A549 (cell line): ENCODE measurements at regions not wholly inside any gene's neighbourhood (a gene's known extent, or its start where the extent isn't known, plus 50 kb on each side); places are given as distances from the start of the nearest gene placed in this dataset.

Experiments used
- ATAC-seq, 2 experiments: fragments of 200-7000 bp in 1 of 2; fragments of >200 bp in 1 of 2; cut with Nextera tagmentation in 1 of 2; cut with Tn5 transposase in 1 of 2; 3 replicates each; pipeline versions ENCODE4 v1.8.0 to v1.9.1; 2018 to 2020; ENCODE audit warnings: mild to moderate bottlenecking in 1 of 2, moderate library complexity in 1 of 2
- CTCF ChIA-PET: fragments of 300-600 bp; sonication (Branson Sonifier 250); formaldehyde crosslinking; extraction: SDS; loops from one replicate; lab custom pipeline; 2021; ENCODE audit warnings: antibody characterized with exemption, inconsistent platforms; lab: Yijun Ruan, JAX
- POLR2A ChIA-PET: fragments of 350-600 bp; formaldehyde crosslinking; extraction: SDS; loops from one replicate; lab custom pipeline; 2021; ENCODE audit warnings: antibody characterized with exemption, inconsistent platforms; lab: Yijun Ruan, JAX
- DNase-seq, 2 experiments: peaks; one replicate each; pipeline versions ENCODE4 v3.0.0 to v3.0.0-alpha.2; 2011 to 2016; ENCODE audit warnings: low read depth in 1 of 2, low spot score in 1 of 2
- FAIRE-seq: peaks from 2 replicates; lab custom pipeline; 2011; peaks lifted over from hg19 to GRCh38; lab: Jason Lieb, UNC
- H3K27ac ChIP-seq, 2 experiments: fragments of >200 bp; sonication (Bioruptor Twin); formaldehyde crosslinking; 3 replicates each; pipeline ENCODE4 v1.5.1; 2016 to 2017
- H3K4me1 ChIP-seq: fragments of >200 bp; sonication (Bioruptor Twin); formaldehyde crosslinking; 3 replicates; pipeline ENCODE4 v1.6.1; 2016
- H3K4me2 ChIP-seq: fragments of >200 bp; sonication (Bioruptor Twin); formaldehyde crosslinking; 3 replicates; pipeline ENCODE4 v1.6.1; 2016
- H3K4me3 ChIP-seq: fragments of >200 bp; sonication (Bioruptor Twin); formaldehyde crosslinking; 3 replicates; pipeline ENCODE4 v1.5.1; 2016
- H3K9me3 ChIP-seq: fragments of >200 bp; sonication (Bioruptor Twin); formaldehyde crosslinking; 3 replicates; pipeline ENCODE4 v1.6.1; 2016
- CBX2 ChIP-seq: fragments of 200-600 bp; sonication (generic); IDR thresholded peaks from 2 replicates; pipeline ENCODE4 v1.6.1; 2016; ENCODE audit warnings: low read depth, mild to moderate bottlenecking, borderline replicate concordance
- CBX8 ChIP-seq: fragments of 200-600 bp; sonication (generic); IDR thresholded peaks from 2 replicates; pipeline ENCODE4 v1.6.1; 2016
- CHD4 ChIP-seq: fragments of 200-600 bp; sonication (generic); IDR thresholded peaks from 2 replicates; pipeline ENCODE4 v1.6.1; 2016; ENCODE audit warnings: antibody characterized with exemption, mild to moderate bottlenecking, borderline replicate concordance
- EP300 ChIP-seq, 2 experiments: fragments of >200 bp; sonication (Bioruptor Twin); formaldehyde crosslinking; IDR thresholded peaks; 2 replicates in 1 of 2; 3 replicates in 1 of 2; pipeline ENCODE4 v1.6.1; 2016 to 2017
- JUNB ChIP-seq: fragments of >200 bp; sonication (Bioruptor Twin); formaldehyde crosslinking; IDR thresholded peaks from 2 replicates; pipeline ENCODE4 v1.6.1; 2016
- KDM1A ChIP-seq: fragments of 200-600 bp; sonication (generic); IDR thresholded peaks from 2 replicates; pipeline ENCODE4 v1.6.1; 2016; ENCODE audit warnings: low read depth, mild to moderate bottlenecking
- MAFK ChIP-seq: fragments of 450-650 bp; IDR thresholded peaks from 2 replicates; pipeline ENCODE4 v1.6.1; 2014; ENCODE audit not compliant: partially characterized antibody
- MAZ ChIP-seq: fragments of 150-350 bp; IDR thresholded peaks from 2 replicates; pipeline ENCODE4 v1.6.1; 2014; ENCODE audit warnings: antibody characterized with exemption, low read depth, low read length, borderline replicate concordance
- NFE2L2 ChIP-seq: fragments of 150-350 bp; conservative IDR thresholded peaks from 2 replicates; pipeline ENCODE4 v1.6.1; 2014; ENCODE audit warnings: low read length
- NPAS2 ChIP-seq: fragments of 250-450 bp; sonication (Bioruptor Pico); IDR thresholded peaks from 2 replicates; pipeline ENCODE4 v1.8.0; 2022; ENCODE audit warnings: mild to moderate bottlenecking, moderate library complexity, borderline replicate concordance
- POLR2AphosphoS2 ChIP-seq: conservative IDR thresholded peaks from 2 replicates; pipeline ENCODE4 v1.6.1; 2012; ENCODE audit warnings: low read length, improper control_type of control experiment, inconsistent platforms
- RAD21 ChIP-seq, 2 experiments: fragments of >200 bp in 1 of 2; sonication (Bioruptor Twin) in 1 of 2; formaldehyde crosslinking in 1 of 2; IDR thresholded peaks in 1 of 2; conservative IDR thresholded peaks in 1 of 2; 2 replicates in 1 of 2; 3 replicates in 1 of 2; pipeline ENCODE4 v1.6.1; 2012 to 2018; ENCODE audit warnings: inconsistent platforms in 1 of 2
- RCOR1 ChIP-seq: fragments of 150-350 bp; IDR thresholded peaks from 2 replicates; pipeline ENCODE4 v1.6.1; 2014; ENCODE audit warnings: antibody characterized with exemption, low read length, low read depth
- RNF2 ChIP-seq: fragments of 200-600 bp; sonication (generic); IDR thresholded peaks from 2 replicates; pipeline ENCODE4 v1.6.1; 2016; ENCODE audit warnings: low read depth, mild to moderate bottlenecking, antibody characterized with exemption, moderate library complexity, borderline replicate concordance
- SREBF2 ChIP-seq: fragments of 450-650 bp; IDR thresholded peaks from 2 replicates; pipeline ENCODE4 v1.6.1; 2014; ENCODE audit warnings: mild to moderate bottlenecking, moderate library complexity
- ZC3H11A ChIP-seq: fragments of 450-650 bp; IDR thresholded peaks from 2 replicates; pipeline ENCODE4 v1.6.1; 2014; ENCODE audit warnings: antibody characterized with exemption, mild to moderate bottlenecking
- ZSCAN20 ChIP-seq: fragments of 250-450 bp; sonication (Bioruptor Pico); IDR thresholded peaks from 2 replicates; pipeline ENCODE4 v1.8.0; 2022; ENCODE audit warnings: mild to moderate bottlenecking, moderate library complexity
- WGBS: methylation state at CpG from one replicate; pipeline ENCODE4 v1.1.6; 2017; ENCODE audit errors: missing lambda C conversion rate; 5-methylcytosine and 5-hydroxymethylcytosine counted together
- TF ChIP-seq, protein P1 (sequence below): IDR thresholded peaks from 2 replicates; pipeline ENCODE4 v1.6.1; 2012; ENCODE audit warnings: low read depth, borderline replicate concordance
- TF ChIP-seq, protein P2 (sequence below): IDR thresholded peaks from 2 replicates; pipeline ENCODE4 v1.6.1; 2012
- TF ChIP-seq, protein P3 (sequence below): fragments of >200 bp; sonication (Bioruptor Twin); formaldehyde crosslinking; IDR thresholded peaks from 2 replicates; pipeline ENCODE4 v1.6.1; 2016

DNA sequence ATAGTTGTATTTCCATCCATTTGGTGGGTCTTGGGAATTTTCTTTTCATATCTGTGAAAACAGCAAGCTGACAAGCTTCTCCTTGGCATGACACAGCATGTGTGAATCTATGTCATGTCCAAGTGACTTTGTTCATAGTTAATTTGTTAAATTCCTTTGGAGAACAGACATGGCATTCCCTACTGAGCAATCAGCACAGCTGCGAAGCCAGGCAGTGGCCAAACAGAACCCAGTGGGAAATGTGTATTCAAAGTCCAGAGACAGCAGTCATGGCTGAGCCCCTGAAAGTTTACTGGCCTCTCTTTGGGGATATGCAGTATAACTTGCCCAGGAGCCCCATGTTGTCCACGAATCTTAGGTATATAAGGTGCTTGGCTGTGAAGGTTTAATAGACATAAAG is 474.7 kb downstream of the NKX6-1 start:
- no peaks in the 10 kb centered on the region for H3K4me1 ChIP-seq
- POLR2A ChIA-PET, result no interaction called here
- no peak for DNase-seq
- 51% methylated on average over 2 of the region's 2 CpGs for WGBS
- ATAC-seq, result no peak
- no peaks in the 10 kb centered on the region for H3K9me3 ChIP-seq
- H3K4me3 ChIP-seq, result no peak overlapping the region
- no peak for FAIRE-seq
- no peak overlapping the region for H3K4me2 ChIP-seq
- TF ChIP-seq MAZ (no peak), CBX8 (no peak), SREBF2 (no peak), CHD4 (no peak), RNF2 (no peak), NFE2L2 (no peak), RCOR1 (no peak), MAFK (no peak), RAD21 (conservative IDR thresholded peaks at IDR 0.05 in 1 of 2, IDR thresholded peaks at IDR 0.05 in 1 of 2) (no peak), CBX2 (no peak), NPAS2 (CRISPR knock-in tag) (no peak), ZC3H11A (no peak)
- TF ChIP-seq, protein P1, sequence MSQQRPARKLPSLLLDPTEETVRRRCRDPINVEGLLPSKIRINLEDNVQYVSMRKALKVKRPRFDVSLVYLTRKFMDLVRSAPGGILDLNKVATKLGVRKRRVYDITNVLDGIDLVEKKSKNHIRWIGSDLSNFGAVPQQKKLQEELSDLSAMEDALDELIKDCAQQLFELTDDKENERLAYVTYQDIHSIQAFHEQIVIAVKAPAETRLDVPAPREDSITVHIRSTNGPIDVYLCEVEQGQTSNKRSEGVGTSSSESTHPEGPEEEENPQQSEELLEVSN, result no peak
- TF ChIP-seq, all 56 proteins: peak for 0
- CTCF ChIA-PET, result interaction anchor here (1.3 kb wide), 1 partner anchor 22 kb away, joined by 3 read pairs; no protein-coding TSS in a partner anchor
- H3K27ac ChIP-seq, result no peak overlapping the region

DNA sequence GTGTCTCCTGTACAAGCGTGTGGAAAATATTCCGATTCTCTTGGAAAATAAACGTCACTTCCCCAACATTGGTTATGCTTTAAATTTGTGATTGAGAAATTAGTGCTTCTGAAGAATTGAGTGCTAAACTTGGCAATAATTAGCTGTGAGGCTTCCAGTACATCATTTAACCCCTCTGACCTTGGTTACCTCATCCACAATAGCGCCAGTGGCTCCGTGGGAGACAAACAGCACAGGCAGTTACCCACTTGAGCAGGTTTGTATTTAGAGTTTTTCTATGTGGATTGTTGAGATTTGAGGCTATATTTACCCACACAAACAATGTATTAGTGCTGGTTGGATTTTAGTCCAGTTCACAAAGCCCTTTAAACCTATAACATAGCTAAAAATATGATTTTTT is 476.5 kb downstream of the NKX6-1 start:
- no peak for DNase-seq
- 89% methylated on average over 5 of the region's 5 CpGs for WGBS
- no peak overlapping the region for H3K4me2 ChIP-seq
- FAIRE-seq, result no peak
- ChIA-PET CTCF (no interaction called here), POLR2A (no interaction called here)
- H3K4me3 ChIP-seq, result no peak overlapping the region
- TF ChIP-seq, protein P2, sequence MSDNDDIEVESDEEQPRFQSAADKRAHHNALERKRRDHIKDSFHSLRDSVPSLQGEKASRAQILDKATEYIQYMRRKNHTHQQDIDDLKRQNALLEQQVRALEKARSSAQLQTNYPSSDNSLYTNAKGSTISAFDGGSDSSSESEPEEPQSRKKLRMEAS, result no peak
- TF ChIP-seq KDM1A (no peak), EP300 (IDR thresholded peaks at IDR 0.05) (no peak), RAD21 (conservative IDR thresholded peaks at IDR 0.05 in 1 of 2, IDR thresholded peaks at IDR 0.05 in 1 of 2) (no peak), POLR2AphosphoS2 (no peak)
- no peak overlapping the region for H3K27ac ChIP-seq
- H3K9me3 ChIP-seq, result no peaks in the 10 kb centered on the region
- ATAC-seq, result no peak
- H3K4me1 ChIP-seq, result no peaks in the 10 kb centered on the region

DNA sequence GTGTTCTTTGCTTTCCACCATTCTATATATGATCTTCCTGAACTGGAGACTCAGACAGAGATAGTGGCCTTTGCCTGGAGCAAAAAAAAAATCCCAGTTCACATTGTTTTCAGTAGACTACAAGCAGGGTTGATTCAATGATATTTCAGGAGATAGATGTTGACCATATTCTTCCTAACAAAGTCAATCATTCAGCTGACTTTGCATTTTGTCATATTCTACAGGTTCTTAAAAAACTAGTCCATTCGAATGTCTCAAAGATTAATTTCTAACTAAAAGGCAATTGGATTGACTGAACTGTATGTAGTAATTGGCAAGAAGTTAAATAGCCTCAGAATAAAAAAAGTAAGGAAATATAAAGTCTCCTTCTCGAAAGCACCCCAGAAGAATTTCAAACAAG is 479.5 kb downstream of the NKX6-1 start:
- ATAC-seq (no peak), FAIRE-seq (no peak), DNase-seq (no peak)
- TF ChIP-seq KDM1A, result no peak
- no peak for TF ChIP-seq ZSCAN20
- TF ChIP-seq POLR2AphosphoS2, result no peak
- TF ChIP-seq, protein P3, sequence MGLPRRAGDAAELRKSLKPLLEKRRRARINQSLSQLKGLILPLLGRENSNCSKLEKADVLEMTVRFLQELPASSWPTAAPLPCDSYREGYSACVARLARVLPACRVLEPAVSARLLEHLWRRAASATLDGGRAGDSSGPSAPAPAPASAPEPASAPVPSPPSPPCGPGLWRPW, result no peak
- no peak for TF ChIP-seq NFE2L2
- peak; percentile 66 for TF ChIP-seq MAFK
- TF ChIP-seq JUNB, result no peak
- no peak for TF ChIP-seq ZC3H11A
- Histone ChIP-seq H3K4me3 (no peak overlapping the region), H3K4me1 (no peaks in the 10 kb centered on the region), H3K4me2 (no peak overlapping the region), H3K27ac (no peak overlapping the region), H3K9me3 (no peaks in the 10 kb centered on the region)
- 35% methylated on average over 2 of the region's 2 CpGs for WGBS
- CTCF ChIA-PET, result no interaction called here
- POLR2A ChIA-PET, result no interaction called here

DNA sequence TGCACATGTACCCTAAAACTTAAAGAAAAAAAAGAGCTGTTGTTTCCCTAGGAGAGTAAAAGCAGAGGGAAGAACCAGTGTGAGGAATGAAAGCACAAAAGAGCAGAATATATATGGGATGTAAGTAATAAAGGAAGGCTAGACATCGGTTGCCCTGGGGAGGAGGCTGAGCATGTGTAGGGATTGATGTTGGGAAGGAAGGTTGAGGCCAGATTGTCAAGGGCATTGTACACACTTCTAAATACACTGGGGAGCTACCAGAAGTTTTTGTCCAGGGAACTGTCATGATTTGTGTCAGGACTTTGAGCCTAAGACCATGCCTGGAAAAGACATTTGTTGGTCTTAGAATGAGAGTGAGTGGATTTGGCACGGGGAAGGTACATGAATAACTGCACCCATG is 467.1 kb downstream of the GPAT3 start:
- Histone ChIP-seq H3K27ac (no peak overlapping the region), H3K4me2 (no peak overlapping the region), H3K4me1 (no peaks in the 10 kb centered on the region), H3K9me3 (no peaks in the 10 kb centered on the region), H3K4me3 (no peak overlapping the region)
- ChIA-PET CTCF (interaction anchor here (1.0 kb wide), 1 partner anchor 22 kb away, joined by 3 read pairs; no protein-coding TSS in a partner anchor), POLR2A (no interaction called here)
- no peak for FAIRE-seq
- no peak for TF ChIP-seq NPAS2 (CRISPR knock-in tag)
- TF ChIP-seq EP300 (IDR thresholded peaks at IDR 0.05), result no peak
- DNase-seq, result no peak
- ATAC-seq, result no peak
- WGBS, result 84% methylated on average over 2 of the region's 2 CpGs
